Activated naive CD8-positive, alpha-beta T cell (primary cell): ENCODE measurements at regions not wholly inside any gene's neighbourhood (a gene's known extent, or its start where the extent isn't known, plus 50 kb on each side); places are given as distances from the start of the nearest gene placed in this dataset.
"Not testable (repeated sequence)": the region's sequence is repeated elsewhere in the genome, so short reads cannot be mapped to it uniquely, and the experiment has no call there.

Source experiments
- H3K27ac Mint-ChIP-seq: one replicate; pipeline ENCODE4 v1.8.0; 2021; ENCODE audit warnings: mixed read lengths
- H3K27me3 Mint-ChIP-seq: one replicate; pipeline ENCODE4 v1.8.0; 2021; ENCODE audit warnings: mixed read lengths
- H3K36me3 Mint-ChIP-seq: one replicate; pipeline ENCODE4 v1.8.0; 2021; ENCODE audit warnings: mixed read lengths
- H3K4me1 Mint-ChIP-seq: one replicate; pipeline ENCODE4 v1.8.0; 2021; ENCODE audit warnings: low read depth, mixed read lengths
- H3K4me3 Mint-ChIP-seq: one replicate; pipeline ENCODE4 v1.8.0; 2021; ENCODE audit warnings: mild to moderate bottlenecking, mixed read lengths
- H3K9me3 Mint-ChIP-seq: one replicate; pipeline ENCODE4 v1.8.0; 2021; ENCODE audit warnings: low read depth, mixed read lengths

GRCh38 chrX:148080593-148080992 lies 99.5 kb downstream of the FMR1NB start:
- no peak overlapping the region for H3K27ac Mint-ChIP-seq
- no peaks in the 10 kb centered on the region for H3K9me3 Mint-ChIP-seq
- no peaks in the 10 kb centered on the region for H3K4me1 Mint-ChIP-seq
- no peaks in the 10 kb centered on the region for H3K36me3 Mint-ChIP-seq
- H3K27me3 Mint-ChIP-seq: peaks cover 1% of the 10 kb centered on the region
- H3K4me3 Mint-ChIP-seq: no peak overlapping the region

DNA sequence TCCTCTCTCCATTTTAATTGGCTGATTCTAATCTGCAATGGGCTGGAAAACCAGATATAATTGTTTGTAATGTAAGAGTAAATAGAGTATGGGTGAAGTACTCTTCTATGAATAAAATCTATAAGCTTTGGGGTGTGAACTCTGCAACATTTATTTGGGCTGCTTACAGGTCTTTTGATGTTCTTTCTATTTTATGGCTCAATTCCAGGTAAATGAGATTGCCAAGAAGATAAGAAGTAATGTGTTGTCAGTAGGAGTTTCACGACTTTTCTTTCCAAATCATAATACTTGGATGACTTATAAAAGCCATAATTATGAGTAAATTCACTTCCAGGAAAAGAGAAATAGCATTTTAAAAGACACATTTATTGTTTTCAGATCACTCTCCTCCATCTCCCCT lies 103.5 kb downstream of the FMR1NB start:
- Mint-ChIP-seq H3K27me3 (peaks cover 1% of the 10 kb centered on the region), H3K27ac (no peak overlapping the region), H3K9me3 (no peaks in the 10 kb centered on the region), H3K4me1 (no peaks in the 10 kb centered on the region), H3K36me3 (no peaks in the 10 kb centered on the region), H3K4me3 (no peak overlapping the region)

DNA sequence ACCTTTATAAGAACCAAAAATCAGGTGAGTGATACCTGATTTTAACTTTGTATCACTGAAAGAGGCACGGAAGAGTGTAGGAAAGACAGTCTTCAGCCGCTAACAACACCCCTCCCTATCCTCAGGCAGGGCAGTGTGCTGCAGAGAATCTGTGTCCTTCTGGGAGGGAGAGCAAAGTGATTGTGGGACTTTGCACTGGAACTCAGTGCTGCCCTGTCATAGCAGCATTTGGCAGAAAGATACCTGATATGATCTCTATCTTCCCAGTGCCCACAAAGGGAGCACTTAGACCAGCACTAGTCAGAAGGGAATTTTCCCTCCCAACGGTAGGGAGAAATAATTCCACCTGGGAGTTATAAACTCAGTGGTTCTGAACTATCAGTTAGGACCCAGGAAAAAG lies 139.0 kb downstream of the FMR1NB start:
- no peak overlapping the region for H3K4me3 Mint-ChIP-seq
- no peak overlapping the region for H3K27ac Mint-ChIP-seq
- H3K27me3 Mint-ChIP-seq: no peaks in the 10 kb centered on the region
- peaks cover 2% of the 10 kb centered on the region for H3K36me3 Mint-ChIP-seq
- H3K9me3 Mint-ChIP-seq: no peaks in the 10 kb centered on the region
- no peaks in the 10 kb centered on the region for H3K4me1 Mint-ChIP-seq

DNA sequence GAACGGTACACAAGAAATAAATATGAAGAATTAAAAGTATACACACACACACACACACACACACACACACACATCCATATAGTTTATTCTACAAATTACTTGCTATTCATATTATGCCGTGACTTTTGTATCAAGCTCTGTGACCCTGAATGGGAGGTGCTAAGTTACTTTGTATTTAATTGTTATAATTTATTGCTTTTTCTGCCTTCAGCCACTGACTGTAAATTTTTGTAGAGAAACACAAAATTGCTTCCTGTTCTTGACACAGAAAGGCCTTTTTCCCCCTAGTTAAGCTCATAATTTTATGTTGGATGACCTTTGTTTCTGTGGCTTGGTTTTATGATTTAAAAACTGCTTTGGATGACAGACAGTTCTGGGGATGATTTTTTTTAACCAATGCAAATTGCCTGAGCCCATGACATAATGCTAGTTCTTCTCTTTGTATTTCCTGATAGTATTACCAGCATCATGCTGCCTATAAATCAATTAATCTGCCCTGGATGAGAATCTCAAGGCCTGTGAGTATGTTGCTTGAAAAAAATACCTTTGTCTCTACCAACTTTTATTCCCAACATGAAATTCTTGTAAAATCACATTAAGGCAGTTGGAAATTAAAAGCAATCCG lies 140.0 kb downstream of the FMR1NB start:
- no peaks in the 10 kb centered on the region for H3K9me3 Mint-ChIP-seq

GRCh38 chrX:148128872-148129505 lies 147.9 kb downstream of the FMR1NB start:
- H3K4me3 Mint-ChIP-seq, H3K4me1 Mint-ChIP-seq, H3K36me3 Mint-ChIP-seq: not testable (repeated sequence)

More for the DNA sequence above, 140.0 kb downstream of the FMR1NB start:
- Mint-ChIP-seq H3K4me1 (no peaks in the 10 kb centered on the region), H3K4me3 (no peak overlapping the region), H3K36me3 (peaks cover 2% of the 10 kb centered on the region), H3K27me3 (no peaks in the 10 kb centered on the region), H3K27ac (no peak overlapping the region)

GRCh38 chrX:148133105-148133725 lies 152.1 kb downstream of the FMR1NB start:
- no peaks in the 10 kb centered on the region for H3K27me3 Mint-ChIP-seq

More at GRCh38 chrX:148128872-148129505, 147.9 kb downstream of the FMR1NB start:
- not testable (repeated sequence) for H3K27ac Mint-ChIP-seq, H3K27me3 Mint-ChIP-seq, H3K9me3 Mint-ChIP-seq

GRCh38 chrX:148134578-148134977 lies 153.4 kb downstream of the FMR1NB start:
- no peak overlapping the region for H3K27ac Mint-ChIP-seq
- no peaks in the 10 kb centered on the region for H3K9me3 Mint-ChIP-seq
- no peaks in the 10 kb centered on the region for H3K27me3 Mint-ChIP-seq
- no peak overlapping the region for H3K4me3 Mint-ChIP-seq
- H3K4me1 Mint-ChIP-seq: peaks cover 2% of the 10 kb centered on the region
- no peaks in the 10 kb centered on the region for H3K36me3 Mint-ChIP-seq

More at GRCh38 chrX:148133105-148133725, 152.1 kb downstream of the FMR1NB start:
- Mint-ChIP-seq H3K9me3 (no peaks in the 10 kb centered on the region), H3K36me3 (no peaks in the 10 kb centered on the region), H3K4me3 (no peak overlapping the region), H3K4me1 (peaks cover 2% of the 10 kb centered on the region), H3K27ac (no peak overlapping the region)

DNA sequence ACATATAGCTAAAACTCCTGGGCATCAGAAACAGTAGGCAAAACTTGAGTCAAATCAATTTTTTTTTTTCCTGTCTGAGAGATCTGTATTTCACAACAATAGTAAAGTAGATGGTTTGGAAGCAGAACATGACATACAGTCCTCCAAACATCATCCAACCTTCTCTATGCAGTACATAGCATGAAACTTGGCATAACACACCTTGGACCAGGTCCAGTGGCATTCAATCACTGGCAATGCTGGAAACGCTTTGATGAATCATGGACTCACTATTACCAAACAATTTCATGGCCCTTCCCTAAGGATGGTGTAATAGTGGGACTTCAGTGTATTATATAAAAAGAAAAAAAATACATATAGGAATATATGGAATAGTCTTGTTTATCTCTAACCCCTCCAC lies 154.6 kb downstream of the FMR1NB start:
- Mint-ChIP-seq H3K27me3 (no peaks in the 10 kb centered on the region), H3K9me3 (no peaks in the 10 kb centered on the region), H3K4me1 (peaks cover 2% of the 10 kb centered on the region), H3K4me3 (no peak overlapping the region), H3K27ac (no peak overlapping the region), H3K36me3 (no peaks in the 10 kb centered on the region)

GRCh38 chrX:148146121-148146520 lies 165.0 kb downstream of the FMR1NB start:
- no peaks in the 10 kb centered on the region for H3K27me3 Mint-ChIP-seq
- H3K36me3 Mint-ChIP-seq: no peaks in the 10 kb centered on the region
- H3K27ac Mint-ChIP-seq: no peak overlapping the region
- no peak overlapping the region for H3K4me3 Mint-ChIP-seq
- no peaks in the 10 kb centered on the region for H3K9me3 Mint-ChIP-seq
- H3K4me1 Mint-ChIP-seq: no peaks in the 10 kb centered on the region

DNA sequence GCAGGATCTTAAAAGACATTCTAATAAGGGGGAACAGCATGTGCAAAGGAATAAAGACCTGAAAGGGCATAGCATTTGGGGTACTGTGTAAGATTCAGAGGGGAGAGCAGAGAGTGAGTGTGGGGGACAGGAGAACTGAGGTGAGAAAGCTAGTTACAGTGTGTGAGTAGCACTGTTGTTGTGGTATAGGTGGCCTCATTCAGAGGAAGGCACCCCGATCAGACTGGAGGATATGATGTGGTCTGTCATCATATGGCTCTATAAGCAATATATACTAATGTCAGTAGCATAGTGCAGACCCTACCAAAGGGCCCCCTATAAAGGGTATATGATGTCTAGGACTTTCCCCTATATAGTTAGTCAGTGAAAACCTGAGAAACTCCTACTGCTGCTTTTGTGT lies 175.8 kb downstream of the FMR1NB start:
- Mint-ChIP-seq H3K27ac (no peak overlapping the region), H3K27me3 (no peaks in the 10 kb centered on the region), H3K4me3 (no peak overlapping the region), H3K9me3 (no peaks in the 10 kb centered on the region), H3K4me1 (peaks cover 4% of the 10 kb centered on the region), H3K36me3 (no peaks in the 10 kb centered on the region)

GRCh38 chrX:148159796-148160195 lies 178.7 kb downstream of the FMR1NB start:
- Mint-ChIP-seq H3K4me1 (peaks cover 4% of the 10 kb centered on the region), H3K36me3 (no peaks in the 10 kb centered on the region), H3K4me3 (no peak overlapping the region), H3K27me3 (no peaks in the 10 kb centered on the region), H3K27ac (no peak overlapping the region), H3K9me3 (no peaks in the 10 kb centered on the region)

GRCh38 chrX:148161701-148162100 lies 180.6 kb downstream of the FMR1NB start:
- peaks cover 3% of the 10 kb centered on the region for H3K4me1 Mint-ChIP-seq
- no peaks in the 10 kb centered on the region for H3K9me3 Mint-ChIP-seq
- H3K4me3 Mint-ChIP-seq: no peak overlapping the region
- H3K27me3 Mint-ChIP-seq: no peaks in the 10 kb centered on the region
- H3K36me3 Mint-ChIP-seq: no peaks in the 10 kb centered on the region
- H3K27ac Mint-ChIP-seq: no peak overlapping the region

DNA sequence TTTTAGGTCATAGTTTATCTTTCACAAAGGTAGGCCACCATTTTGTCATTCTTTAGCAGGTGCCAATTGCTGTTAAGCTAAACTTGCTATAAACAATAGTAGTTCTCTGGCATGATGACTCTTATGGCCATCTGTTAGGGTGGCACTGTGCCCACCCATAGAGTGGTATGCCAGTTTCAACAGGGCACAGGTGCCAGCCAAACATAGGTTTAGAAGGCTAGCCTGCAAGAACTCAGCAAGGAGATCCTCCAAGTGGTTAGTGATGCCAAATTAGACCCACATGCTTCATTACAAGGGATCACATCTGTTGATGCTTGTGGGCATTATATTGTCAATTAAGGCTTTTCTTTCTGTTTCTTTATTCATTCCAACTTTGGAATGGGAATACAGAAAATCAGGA lies 204.5 kb downstream of the FMR1NB start:
- no peak overlapping the region for H3K4me3 Mint-ChIP-seq

DNA sequence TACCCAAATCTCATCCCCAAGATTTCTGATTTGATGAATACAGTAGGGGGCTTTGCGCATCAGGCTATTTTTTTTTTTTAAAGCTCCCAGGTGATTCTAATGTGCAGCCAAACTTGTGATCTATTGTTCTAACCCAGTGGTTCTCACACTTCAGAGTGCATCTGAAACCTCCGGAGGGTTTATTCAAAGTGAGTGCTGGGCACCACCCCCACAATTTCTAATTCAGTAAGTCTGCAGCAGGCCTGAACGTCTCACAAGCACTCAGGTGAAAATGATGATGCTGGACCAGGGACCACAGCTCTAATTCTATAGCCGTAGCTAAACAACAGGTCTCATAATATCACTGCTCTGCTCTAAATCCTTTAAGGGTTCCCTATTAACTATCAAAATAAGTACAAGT lies 211.4 kb downstream of the FMR1NB start:
- no peaks in the 10 kb centered on the region for H3K9me3 Mint-ChIP-seq
- no peaks in the 10 kb centered on the region for H3K36me3 Mint-ChIP-seq
- H3K4me1 Mint-ChIP-seq: no peaks in the 10 kb centered on the region
- H3K27ac Mint-ChIP-seq: no peak overlapping the region
- H3K27me3 Mint-ChIP-seq: no peaks in the 10 kb centered on the region
- H3K4me3 Mint-ChIP-seq: no peak overlapping the region

More for the DNA sequence above, 204.5 kb downstream of the FMR1NB start:
- Mint-ChIP-seq H3K36me3 (no peaks in the 10 kb centered on the region), H3K4me1 (no peaks in the 10 kb centered on the region), H3K27me3 (no peaks in the 10 kb centered on the region), H3K27ac (no peak overlapping the region), H3K9me3 (no peaks in the 10 kb centered on the region)

- H3K4me3 Mint-ChIP-seq: no peak overlapping the region
- no peaks in the 10 kb centered on the region for H3K4me1 Mint-ChIP-seq
- H3K36me3 Mint-ChIP-seq: no peaks in the 10 kb centered on the region
- no peaks in the 10 kb centered on the region for H3K9me3 Mint-ChIP-seq
- no peak overlapping the region for H3K27ac Mint-ChIP-seq
- H3K27me3 Mint-ChIP-seq: no peaks in the 10 kb centered on the region
Observed at GRCh38 chrX:148193759-148194158, 212.6 kb downstream of the FMR1NB start.
